Epithelial cell of prostate (primary cell): ENCODE measurements at regions not wholly inside any gene's neighbourhood (a gene's known extent, or its start where the extent isn't known, plus 50 kb on each side); places are given as distances from the start of the nearest gene placed in this dataset.
"Not testable (repeated sequence)": the region's sequence is repeated elsewhere in the genome, so short reads cannot be mapped to it uniquely, and the experiment has no call there.

Experiments used
- DNase-seq: peaks from one replicate; pipeline ENCODE4 v3.0.0-alpha.2; 2011; ENCODE audit warnings: low read depth, low spot score
- H3K27ac ChIP-seq: fragments of 450-650 bp; 2 replicates; pipeline ENCODE4 v1.5.1; 2017; ENCODE audit warnings: mild to moderate bottlenecking

- no peak overlapping the region for H3K27ac ChIP-seq
These were observed 138.7 kb downstream of the ENC1 start for GRCh38 chr5:74501674-74502478.

GRCh38 chr5:74500110-74500917 is 140.2 kb downstream of the ENC1 start:
- no peak for DNase-seq

More at GRCh38 chr5:74501674-74502478, 138.7 kb downstream of the ENC1 start:
- no peak for DNase-seq

GRCh38 chr5:74499256-74500050 is 141.1 kb downstream of the ENC1 start:
- no peak for DNase-seq
- H3K27ac ChIP-seq: no peak overlapping the region

More at GRCh38 chr5:74500110-74500917, 140.2 kb downstream of the ENC1 start:
- H3K27ac ChIP-seq: no peak overlapping the region

- H3K27ac ChIP-seq: no peak overlapping the region
- no peak for DNase-seq
These were observed 142.8 kb downstream of the ENC1 start for GRCh38 chr5:74497706-74498105.

- H3K27ac ChIP-seq: no peak overlapping the region
- no peak for DNase-seq
These were observed 147.1 kb downstream of the ENC1 start for GRCh38 chr5:74493411-74493810.

- no peak for DNase-seq
- H3K27ac ChIP-seq: no peak overlapping the region
These were observed 148.3 kb downstream of the ENC1 start for GRCh38 chr5:74492230-74492629.

GRCh38 chr5:74491586-74491985 is 148.9 kb downstream of the ENC1 start:
- DNase-seq: no peak
- H3K27ac ChIP-seq: no peak overlapping the region

- DNase-seq: no peak
- H3K27ac ChIP-seq: no peak overlapping the region
These were observed 149.7 kb downstream of the ENC1 start for GRCh38 chr5:74490814-74491213.

- no peak for DNase-seq
- no peak overlapping the region for H3K27ac ChIP-seq
These were observed 157.5 kb downstream of the ENC1 start for GRCh38 chr5:74482990-74483389.

- DNase-seq: no peak
- no peak overlapping the region for H3K27ac ChIP-seq
These were observed 158.0 kb downstream of the ENC1 start for GRCh38 chr5:74482523-74482922.

- H3K27ac ChIP-seq, DNase-seq: not testable (repeated sequence)
These were observed 159.2 kb downstream of the ENC1 start for GRCh38 chr5:74481357-74481756.

GRCh38 chr5:74480201-74480600 is 160.3 kb downstream of the ENC1 start:
- H3K27ac ChIP-seq: no peak overlapping the region
- DNase-seq: no peak

GRCh38 chr5:74478328-74478727 is 162.2 kb downstream of the ENC1 start:
- DNase-seq: no peak

GRCh38 chr5:74477761-74478160 is 162.8 kb downstream of the ENC1 start:
- DNase-seq: no peak
- no peak overlapping the region for H3K27ac ChIP-seq

More at GRCh38 chr5:74478328-74478727, 162.2 kb downstream of the ENC1 start:
- no peak overlapping the region for H3K27ac ChIP-seq

GRCh38 chr5:74476819-74477453 is 163.6 kb downstream of the ENC1 start:
- DNase-seq: no peak
- H3K27ac ChIP-seq: no peak overlapping the region

GRCh38 chr5:74476046-74476818 is 164.3 kb downstream of the ENC1 start:
- no peak overlapping the region for H3K27ac ChIP-seq
- DNase-seq: no peak

- DNase-seq: no peak
- no peak overlapping the region for H3K27ac ChIP-seq
These were observed 168.7 kb downstream of the ENC1 start for GRCh38 chr5:74471875-74472274.

- no peak overlapping the region for H3K27ac ChIP-seq
- DNase-seq: no peak
These were observed 171.1 kb downstream of the ENC1 start for GRCh38 chr5:74469234-74469994.

- DNase-seq: no peak
These were observed 172.1 kb downstream of the ENC1 start for GRCh38 chr5:74468421-74468820.

More at GRCh38 chr5:74468421-74468820, 172.1 kb downstream of the ENC1 start:
- no peak overlapping the region for H3K27ac ChIP-seq
